C4-2B (cell line): ENCODE measurements at regions not wholly inside any gene's neighbourhood (a gene's known extent, or its start where the extent isn't known, plus 50 kb on each side); places are given as distances from the start of the nearest gene placed in this dataset.
"Not testable (repeated sequence)": the region's sequence is repeated elsewhere in the genome, so short reads cannot be mapped to it uniquely, and the experiment has no call there.

Experiments used
- H3K27ac ChIP-seq: fragments of 450-650 bp; 2 replicates; pipeline ENCODE4 v1.5.1; 2017
- CTCF ChIP-seq: fragments of 450-650 bp; conservative IDR thresholded peaks from 2 replicates; pipeline ENCODE4 v1.5.1; 2017; ENCODE audit warnings: mild to moderate bottlenecking
- ZFX ChIP-seq: fragments of 450-650 bp; IDR thresholded peaks from 2 replicates; pipeline ENCODE4 v1.6.1; 2017

GRCh38 chr1:214136324-214136919, 144.5 kb upstream of the SMYD2 start:
- no peak overlapping the region for H3K27ac ChIP-seq
- TF ChIP-seq CTCF (no peak), ZFX (no peak)

- TF ChIP-seq CTCF (no peak), ZFX (no peak)
- no peak overlapping the region for H3K27ac ChIP-seq
Observed at GRCh38 chr1:214141486-214141885, 139.5 kb upstream of the SMYD2 start.

- H3K27ac ChIP-seq = no peak overlapping the region; the same call in 1 of the 2 replicates
- TF ChIP-seq CTCF (no peak), ZFX (no peak)
Observed at GRCh38 chr1:214143006-214143992, 137.7 kb upstream of the SMYD2 start.

- H3K27ac ChIP-seq = not testable (repeated sequence)
Observed at GRCh38 chr1:214144521-214144920, 136.4 kb upstream of the SMYD2 start.

GRCh38 chr1:214146523-214146922, 134.4 kb upstream of the SMYD2 start:
- no peak for TF ChIP-seq CTCF
- no peak for TF ChIP-seq ZFX
- no peak overlapping the region for H3K27ac ChIP-seq

- H3K27ac ChIP-seq = no peak overlapping the region
- no peak for TF ChIP-seq ZFX
- TF ChIP-seq CTCF = no peak
Observed at GRCh38 chr1:214154596-214155292, 126.2 kb upstream of the SMYD2 start.

GRCh38 chr1:214155987-214156625, 124.9 kb upstream of the SMYD2 start:
- no peak overlapping the region for H3K27ac ChIP-seq
- TF ChIP-seq CTCF = no peak
- TF ChIP-seq ZFX = no peak
